Endothelial cell of umbilical vein (primary cell): ENCODE measurements at regions not wholly inside any gene's neighbourhood (a gene's known extent, or its start where the extent isn't known, plus 50 kb on each side); places are given as distances from the start of the nearest gene placed in this dataset.

Experiments
- BruUV-seq: library from RNA; stranded (reverse); fragments of 400-500 nt; replicated peaks from 2 replicates; lab custom pipeline; 2021; lab: Mats Ljungman, UMichigan
- CTCF ChIA-PET: fragments of 300-600, 350-600 bp; sonication (Branson Sonifier 250); formaldehyde crosslinking; loops from one replicate; lab custom pipeline; 2021; ENCODE audit warnings: antibody characterized with exemption, inconsistent platforms; lab: Charles Lee
- POLR2A ChIA-PET: fragments of 300-600, 350-600 bp; sonication (Branson Sonifier 250); formaldehyde crosslinking; loops from one replicate; lab custom pipeline; 2021; ENCODE audit warnings: antibody characterized with exemption, inconsistent platforms; lab: Charles Lee
- DNase-seq: peaks from one replicate; pipeline ENCODE4 v3.0.0-alpha.2; 2011; ENCODE audit warnings: low read depth, low spot score
- FAIRE-seq: peaks from 2 replicates; lab custom pipeline; 2011; peaks lifted over from hg19 to GRCh38; lab: Jason Lieb, UNC
- H2AFZ ChIP-seq: 2 replicates; pipeline ENCODE4 v1.6.0; 2012; ENCODE audit warnings: low read depth, low read length, control low read depth, inconsistent platforms
- H3K27ac ChIP-seq: 2 replicates; pipeline ENCODE4 v1.5.1; 2011; ENCODE audit warnings: low read depth, mild to moderate bottlenecking, control low read depth, low read length, moderate library complexity; ENCODE audit not compliant: insufficient read depth
- H3K27me3 ChIP-seq, 2 experiments: 2 replicates each; pipeline versions ENCODE4 v1.6.0 to v1.6.1; 2011; ENCODE audit warnings: low read length in 2 of 2, mixed read lengths in 1 of 2; ENCODE audit not compliant: control insufficient read depth in 2 of 2, insufficient read depth in 2 of 2
- H3K36me3 ChIP-seq, 2 experiments: 2 replicates in 1 of 2; 3 replicates in 1 of 2; pipeline ENCODE4 v1.5.1; 2011; ENCODE audit warnings: low read length in 2 of 2, mild to moderate bottlenecking in 1 of 2, moderate library complexity in 1 of 2; ENCODE audit not compliant: control insufficient read depth in 2 of 2, insufficient read depth in 2 of 2; ENCODE audit errors: extremely low read depth in 1 of 2
- H3K4me1 ChIP-seq: 3 replicates; pipeline ENCODE4 v1.5.1; 2011; ENCODE audit warnings: mild to moderate bottlenecking, low read length; ENCODE audit not compliant: control insufficient read depth, insufficient read depth; ENCODE audit errors: extremely low read depth
- H3K4me2 ChIP-seq: 2 replicates; pipeline ENCODE4 v1.6.1; 2011; ENCODE audit warnings: low read length, control low read depth, mixed read lengths; ENCODE audit not compliant: insufficient read depth
- H3K4me3 ChIP-seq, 3 experiments: fragments of 200-600 bp in 1 of 3; sonication (generic), shearing (Covaris generic) in 1 of 3; replicated peaks in 1 of 3; 2 replicates each; pipeline ENCODE4 v1.5.1; 2011 to 2016; ENCODE audit warnings: control low read depth in 3 of 3, low read length in 3 of 3, mild to moderate bottlenecking in 2 of 3, inconsistent platforms in 1 of 3, low read depth in 1 of 3, moderate library complexity in 1 of 3; ENCODE audit not compliant: insufficient read depth in 1 of 3
- H3K79me2 ChIP-seq: 2 replicates; pipeline ENCODE4 v1.6.0; 2012; ENCODE audit warnings: low read length, inconsistent platforms; ENCODE audit not compliant: control insufficient read depth, insufficient read depth
- H3K9ac ChIP-seq: replicated peaks from 2 replicates; pipeline ENCODE3; 2011; ENCODE audit warnings: low read length, control low read depth; ENCODE audit not compliant: insufficient read depth; ENCODE audit errors: extremely low read depth
- H3K9me1 ChIP-seq: replicated peaks from 3 replicates; pipeline ENCODE4 v1.6.0; 2011; ENCODE audit warnings: mild to moderate bottlenecking, low read length; ENCODE audit not compliant: control insufficient read depth, insufficient read depth; ENCODE audit errors: extremely low read depth
- H3K9me3 ChIP-seq: replicated peaks from 2 replicates; pipeline ENCODE4 v1.5.1; 2012; ENCODE audit warnings: low read length, inconsistent platforms; ENCODE audit not compliant: control insufficient read depth, insufficient read depth
- H4K20me1 ChIP-seq: replicated peaks from 2 replicates; pipeline ENCODE3; 2011; ENCODE audit warnings: mild to moderate bottlenecking, low read length; ENCODE audit not compliant: control insufficient read depth, insufficient read depth; ENCODE audit errors: extremely low read depth
- EZH2 ChIP-seq: IDR thresholded peaks from 2 replicates; pipeline ENCODE4 v1.6.1; 2012; ENCODE audit warnings: borderline replicate concordance, low read depth, mild to moderate bottlenecking, moderate library complexity, low read length, inconsistent platforms; ENCODE audit not compliant: severe bottlenecking
- FOS ChIP-seq: IDR thresholded peaks from 2 replicates; pipeline ENCODE4 v1.6.1; 2011; ENCODE audit warnings: mild to moderate bottlenecking, low read length, moderate library complexity, borderline replicate concordance; ENCODE audit not compliant: insufficient read depth
- GATA2 ChIP-seq: IDR thresholded peaks from 2 replicates; pipeline ENCODE4 v1.7.0; 2011; ENCODE audit warnings: low read depth, mild to moderate bottlenecking, moderate library complexity, mixed read lengths, low read length; ENCODE audit not compliant: insufficient read length, insufficient read depth
- JUN ChIP-seq: IDR thresholded peaks from 2 replicates; pipeline ENCODE4 v1.6.1; 2011; ENCODE audit warnings: borderline replicate concordance, low read depth; ENCODE audit not compliant: insufficient read length, insufficient read depth
- MYC ChIP-seq: IDR thresholded peaks from one replicate; pipeline ENCODE4 v1.6.1; 2011; ENCODE audit warnings: mild to moderate bottlenecking, low read depth, low read length
- POLR2A ChIP-seq: IDR thresholded peaks from 2 replicates; pipeline ENCODE4 v1.6.1; 2012; ENCODE audit warnings: low read depth, mild to moderate bottlenecking, control low read depth, low read length
- POLR2AphosphoS5 ChIP-seq: IDR thresholded peaks from 2 replicates; pipeline ENCODE4 v1.6.1; 2012; ENCODE audit warnings: low read depth, mild to moderate bottlenecking, control low read depth, low read length, moderate library complexity; ENCODE audit not compliant: insufficient read depth
- dilution Hi-C: fragments of 300-500 bp; cut with MboI; formaldehyde crosslinking; loops from one replicate; pipeline ENCODE4 v1.15.0; 2019; ENCODE audit warnings: low sequenced_read_pairs; ENCODE audit not compliant: extremely low pct_ligation_motif_present
- intact Hi-C: fragments of 100-400 bp; cut with micrococcal nuclease; formaldehyde crosslinking; loops from one replicate; pipeline ENCODE4 v1.10.0; 2022
- TF ChIP-seq, protein P1 (sequence below): IDR thresholded peaks from 2 replicates; pipeline ENCODE4 v1.6.1; 2011; ENCODE audit not compliant: insufficient read depth, insufficient read length
- TF ChIP-seq, protein P2 (sequence below), 2 donors: IDR thresholded peaks; 1 replicate in 1 of 2; 2 replicates in 1 of 2; pipeline ENCODE4 v1.5.1; 2011; ENCODE audit warnings: low read length in 2 of 2, mild to moderate bottlenecking in 2 of 2, moderate library complexity in 2 of 2, control low read depth in 1 of 2, inconsistent platforms in 1 of 2, low read depth in 1 of 2; ENCODE audit not compliant: insufficient read depth in 1 of 2; ENCODE audit errors: extremely low read depth in 1 of 2

DNA sequence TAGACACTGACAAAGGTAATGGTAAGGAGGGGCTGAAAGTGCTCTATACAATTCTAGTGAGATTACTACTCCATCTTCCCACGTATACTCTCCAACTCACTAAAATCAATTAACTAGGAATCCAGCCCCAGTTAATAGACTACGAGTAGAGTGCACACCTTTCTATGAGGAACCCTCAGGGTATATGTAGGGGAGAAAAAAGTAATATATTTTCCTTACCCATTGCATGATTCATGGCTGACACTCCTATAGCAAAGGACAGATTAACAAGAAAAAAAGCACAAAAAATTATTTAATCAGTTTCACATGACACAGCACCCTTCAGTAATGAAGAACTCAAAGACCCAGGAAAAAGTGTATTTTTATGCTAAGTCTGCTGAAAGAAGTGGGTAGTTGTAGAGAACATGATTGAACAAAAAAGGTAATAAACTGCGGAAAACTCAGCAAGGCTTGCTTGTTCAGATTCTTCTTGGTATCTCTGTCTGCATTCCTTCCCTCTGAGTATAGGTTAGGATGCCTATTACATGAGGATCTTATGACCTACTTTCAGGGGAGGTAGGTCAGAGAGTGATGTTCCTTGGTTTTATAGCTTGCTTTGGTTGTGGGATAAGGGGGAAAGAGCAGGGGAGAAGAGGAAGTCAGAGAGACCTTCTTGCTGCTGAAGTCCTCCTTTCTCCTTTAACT is 342.0 kb upstream of the DLGAP1 start:
- Histone ChIP-seq H3K9me3 (peaks cover 4% of the 10 kb centered on the region), H4K20me1 (no peaks in the 10 kb centered on the region), H3K27me3 (no peaks in the 10 kb centered on the region), H3K4me1 (no peaks in the 10 kb centered on the region), H3K4me3 (no peak overlapping the region), H3K36me3 (no peaks in the 10 kb centered on the region), H3K79me2 (no peaks in the 10 kb centered on the region), H3K9ac (no peak overlapping the region), H3K9me1 (no peaks in the 10 kb centered on the region), H3K4me2 (no peak overlapping the region), H3K27ac (no peak overlapping the region), H2AFZ (no peak overlapping the region)
- BruUV-seq, result no TSS peak
- CTCF ChIA-PET, result no interaction called here
- TF ChIP-seq POLR2AphosphoS5 (no peak), JUN (no peak), POLR2A (no peak), FOS (no peak), MYC (no peak), EZH2 (no peak), GATA2 (no peak)
- TF ChIP-seq, protein P1, sequence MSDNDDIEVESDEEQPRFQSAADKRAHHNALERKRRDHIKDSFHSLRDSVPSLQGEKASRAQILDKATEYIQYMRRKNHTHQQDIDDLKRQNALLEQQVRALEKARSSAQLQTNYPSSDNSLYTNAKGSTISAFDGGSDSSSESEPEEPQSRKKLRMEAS, result no peak
- TF ChIP-seq, protein P2, sequence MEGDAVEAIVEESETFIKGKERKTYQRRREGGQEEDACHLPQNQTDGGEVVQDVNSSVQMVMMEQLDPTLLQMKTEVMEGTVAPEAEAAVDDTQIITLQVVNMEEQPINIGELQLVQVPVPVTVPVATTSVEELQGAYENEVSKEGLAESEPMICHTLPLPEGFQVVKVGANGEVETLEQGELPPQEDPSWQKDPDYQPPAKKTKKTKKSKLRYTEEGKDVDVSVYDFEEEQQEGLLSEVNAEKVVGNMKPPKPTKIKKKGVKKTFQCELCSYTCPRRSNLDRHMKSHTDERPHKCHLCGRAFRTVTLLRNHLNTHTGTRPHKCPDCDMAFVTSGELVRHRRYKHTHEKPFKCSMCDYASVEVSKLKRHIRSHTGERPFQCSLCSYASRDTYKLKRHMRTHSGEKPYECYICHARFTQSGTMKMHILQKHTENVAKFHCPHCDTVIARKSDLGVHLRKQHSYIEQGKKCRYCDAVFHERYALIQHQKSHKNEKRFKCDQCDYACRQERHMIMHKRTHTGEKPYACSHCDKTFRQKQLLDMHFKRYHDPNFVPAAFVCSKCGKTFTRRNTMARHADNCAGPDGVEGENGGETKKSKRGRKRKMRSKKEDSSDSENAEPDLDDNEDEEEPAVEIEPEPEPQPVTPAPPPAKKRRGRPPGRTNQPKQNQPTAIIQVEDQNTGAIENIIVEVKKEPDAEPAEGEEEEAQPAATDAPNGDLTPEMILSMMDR (IDR thresholded peaks at IDR 0.05; ENCODE audit: extremely low read depth in 1 of 2, insufficient read depth in 1 of 2, low read depth in 1 of 2, low read length in 2 of 2), result no peak
- intact Hi-C loops, result no loop called here
- FAIRE-seq (no peak), DNase-seq (no peak)
- dilution Hi-C loops, result no loop called here
- POLR2A ChIA-PET, result no interaction called here
